HepG2 (cell line): ENCODE measurements at regions not wholly inside any gene's neighbourhood (a gene's known extent, or its start where the extent isn't known, plus 50 kb on each side); places are given as distances from the start of the nearest gene placed in this dataset.

Experiments used
- ATAC-seq: fragments of 200-7000 bp; cut with Tn5 transposase; 3 replicates; pipeline ENCODE4 v1.9.1; 2020; ENCODE audit warnings: mild to moderate bottlenecking, moderate library complexity
- BruUV-seq: library from RNA; stranded (reverse); fragments of 400-500 nt; replicated peaks from 2 replicates; lab custom pipeline; 2021; lab: Mats Ljungman, UMichigan
- CTCF ChIA-PET: fragments of 300-600 bp; formaldehyde crosslinking; extraction: SDS; loops from one replicate; lab custom pipeline; 2021; ENCODE audit warnings: low total read pairs, inconsistent platforms, low intra/inter-chr PET ratio; lab: Yijun Ruan, JAX
- POLR2A ChIA-PET: fragments of 350-600 bp; sonication (Branson Sonifier 250); formaldehyde crosslinking; loops from one replicate; lab custom pipeline; 2020; ENCODE audit warnings: antibody characterized with exemption, inconsistent platforms; lab: Yijun Ruan, JAX
- DNase-seq: peaks from one replicate; pipeline ENCODE4 v3.0.0-alpha.2; 2015; ENCODE audit warnings: low spot score
- FAIRE-seq: peaks from 3 replicates; lab custom pipeline; 2011; peaks lifted over from hg19 to GRCh38; lab: Jason Lieb, UNC
- H2AFZ ChIP-seq: one replicate; pipeline ENCODE4 v1.6.1; 2011; ENCODE audit warnings: low read length, inconsistent platforms
- H3K27ac ChIP-seq: fragments of 300-600 bp; 3 replicates; pipeline ENCODE4 v1.8.0; 2011; ENCODE audit warnings: mixed run types, mild to moderate bottlenecking, mixed read lengths, low read length, inconsistent platforms; ENCODE audit not compliant: insufficient read depth; ENCODE audit errors: extremely low read length
- H3K27me3 ChIP-seq, 2 experiments: fragments of 200-600 bp in 1 of 2; 2 replicates in 1 of 2; 3 replicates in 1 of 2; pipeline versions ENCODE4 v1.6.0 to v1.8.0; 2011; ENCODE audit warnings: low read length in 2 of 2, mild to moderate bottlenecking in 2 of 2, moderate library complexity in 2 of 2, inconsistent platforms in 1 of 2; ENCODE audit not compliant: insufficient read depth in 2 of 2, control insufficient read depth in 1 of 2
- H3K36me3 ChIP-seq, 2 experiments: fragments of 200-600 bp in 1 of 2; replicated peaks in 1 of 2; 2 replicates in 1 of 2; 3 replicates in 1 of 2; pipeline versions ENCODE4 v1.5.1 to v1.8.0; 2011; ENCODE audit warnings: low read length in 2 of 2, inconsistent platforms in 1 of 2; ENCODE audit not compliant: insufficient read depth in 2 of 2, control insufficient read depth in 1 of 2
- H3K4me1 ChIP-seq: 2 replicates; pipeline ENCODE4 v1.5.1; 2012; ENCODE audit warnings: low read length, inconsistent platforms; ENCODE audit not compliant: insufficient read depth
- H3K4me2 ChIP-seq: 2 replicates; pipeline ENCODE4 v1.6.0; 2011; ENCODE audit warnings: low read depth, low read length, inconsistent platforms
- H3K4me3 ChIP-seq, 3 experiments: fragments of 200-600 bp in 1 of 3; sonication (generic), shearing (Covaris generic) in 1 of 3; replicated peaks in 1 of 3; 2 replicates each; pipeline ENCODE4 v1.5.1; 2011 to 2016; ENCODE audit warnings: low read length in 3 of 3, inconsistent platforms in 2 of 3, low read depth in 2 of 3, mild to moderate bottlenecking in 2 of 3, control low read depth in 1 of 3, mixed read lengths in 1 of 3; ENCODE audit not compliant: insufficient read depth in 1 of 3
- H3K79me2 ChIP-seq: one replicate; pipeline ENCODE4 v1.6.1; 2011; ENCODE audit warnings: low read length, inconsistent platforms; ENCODE audit not compliant: insufficient read depth
- H3K9ac ChIP-seq: 2 replicates; pipeline ENCODE4 v1.6.0; 2011; ENCODE audit warnings: mild to moderate bottlenecking, low read depth, low read length, inconsistent platforms; ENCODE audit not compliant: insufficient read depth
- H3K9me3 ChIP-seq: 2 replicates; pipeline ENCODE4 v1.5.1; 2012; ENCODE audit warnings: mild to moderate bottlenecking, low read length
- H4K20me1 ChIP-seq: 2 replicates; pipeline ENCODE4 v1.6.0; 2011; ENCODE audit warnings: inconsistent platforms, mild to moderate bottlenecking, low read length, moderate library complexity; ENCODE audit not compliant: insufficient read depth
- JDP2 ChIP-seq: sonication (generic); formaldehyde crosslinking; IDR thresholded peaks from 2 replicates; pipeline ENCODE4 v1.8.1; 2022; ENCODE audit warnings: missing genetic modification reagents, borderline replicate concordance
- NR2F6 ChIP-seq, 2 experiments: IDR thresholded peaks; 2 replicates each; pipeline ENCODE4 v1.6.1; 2016; ENCODE audit warnings: antibody characterized with exemption in 1 of 2, mild to moderate bottlenecking in 1 of 2
- PAX8 ChIP-seq: sonication (generic); formaldehyde crosslinking; IDR thresholded peaks from 2 replicates; pipeline ENCODE4 v1.8.0; 2022; ENCODE audit warnings: mild to moderate bottlenecking, missing genetic modification reagents, borderline replicate concordance
- PREB ChIP-seq: sonication (generic); formaldehyde crosslinking; IDR thresholded peaks from 2 replicates; pipeline ENCODE4 v1.4.0; 2020; ENCODE audit warnings: missing genetic modification reagents
- ZFP90 ChIP-seq: sonication (generic); formaldehyde crosslinking; IDR thresholded peaks from 2 replicates; pipeline ENCODE4 v1.8.0; 2022; ENCODE audit warnings: missing genetic modification reagents, mild to moderate bottlenecking, inconsistent platforms, borderline replicate concordance
- ZNF232 ChIP-seq: sonication (generic); formaldehyde crosslinking; IDR thresholded peaks from 2 replicates; pipeline ENCODE4 v1.4.0; 2020; ENCODE audit warnings: missing genetic modification reagents, borderline replicate concordance
- ZNF503 ChIP-seq: sonication (generic); formaldehyde crosslinking; IDR thresholded peaks from 2 replicates; pipeline ENCODE4 v1.4.0; 2020; ENCODE audit warnings: missing genetic modification reagents
- ZNF646 ChIP-seq: sonication (generic); formaldehyde crosslinking; IDR thresholded peaks from 2 replicates; pipeline ENCODE4 v1.9.0; 2021; ENCODE audit warnings: mild to moderate bottlenecking, missing genetic modification reagents
- ZNF75D ChIP-seq: sonication (generic); formaldehyde crosslinking; IDR thresholded peaks from 2 replicates; pipeline ENCODE4 v1.8.1; 2023; ENCODE audit warnings: missing genetic modification reagents, mild to moderate bottlenecking, borderline replicate concordance
- ZNF776 ChIP-seq: sonication (generic); formaldehyde crosslinking; IDR thresholded peaks from 2 replicates; pipeline ENCODE4 v1.4.0; 2020; ENCODE audit warnings: mild to moderate bottlenecking, missing genetic modification reagents
- WGBS: methylation state at CpG from one replicate; pipeline ENCODE4 v1.1.6; 2017; ENCODE audit warnings: low lambda C conversion rate; 5-methylcytosine and 5-hydroxymethylcytosine counted together
- in situ Hi-C: cut with HindIII; loops from 2 replicates; pipeline ENCODE4 v1.10.0; 2017; ENCODE audit warnings: low pct_unique_long_range_greater_than_20kb; ENCODE audit not compliant: extremely low pct_ligation_motif_present
- intact Hi-C: fragments of 100-400 bp; cut with micrococcal nuclease; formaldehyde crosslinking; loops from one replicate; pipeline ENCODE4 v1.10.0; 2022; ENCODE audit not compliant: unreplicated experiment
- TF ChIP-seq, protein P1 (sequence below): sonication (generic); formaldehyde crosslinking; IDR thresholded peaks from 2 replicates; pipeline ENCODE4 v1.5.0; 2020; ENCODE audit warnings: missing genetic modification reagents
- TF ChIP-seq, protein P2 (sequence below): IDR thresholded peaks from 2 replicates; pipeline ENCODE4 v1.6.1; 2012; ENCODE audit warnings: low read depth, low read length, improper control_type of control experiment

- Histone ChIP-seq H3K27me3 (peaks cover 5 to 50% of the 10 kb centered on the region in 2 experiments), H4K20me1 (no peaks in the 10 kb centered on the region), H3K27ac (no peak overlapping the region), H3K9me3 (no peaks in the 10 kb centered on the region), H3K4me1 (no peaks in the 10 kb centered on the region), H3K4me2 (no peak overlapping the region), H3K79me2 (no peaks in the 10 kb centered on the region), H3K9ac (no peak overlapping the region), H2AFZ (no peak overlapping the region), H3K36me3 (no peaks in the 10 kb centered on the region), H3K4me3 (no peak overlapping the region)
- BruUV-seq = no TSS peak
- POLR2A ChIA-PET = no interaction called here
- WGBS = 1% methylated on average over 5 of the region's 5 CpGs
- FAIRE-seq = no peak
- intact Hi-C loops = no loop called here
- ATAC-seq = no peak
- in situ Hi-C loops = no loop called here
- no peak for DNase-seq
- CTCF ChIA-PET = no interaction called here
- TF ChIP-seq, protein P1, sequence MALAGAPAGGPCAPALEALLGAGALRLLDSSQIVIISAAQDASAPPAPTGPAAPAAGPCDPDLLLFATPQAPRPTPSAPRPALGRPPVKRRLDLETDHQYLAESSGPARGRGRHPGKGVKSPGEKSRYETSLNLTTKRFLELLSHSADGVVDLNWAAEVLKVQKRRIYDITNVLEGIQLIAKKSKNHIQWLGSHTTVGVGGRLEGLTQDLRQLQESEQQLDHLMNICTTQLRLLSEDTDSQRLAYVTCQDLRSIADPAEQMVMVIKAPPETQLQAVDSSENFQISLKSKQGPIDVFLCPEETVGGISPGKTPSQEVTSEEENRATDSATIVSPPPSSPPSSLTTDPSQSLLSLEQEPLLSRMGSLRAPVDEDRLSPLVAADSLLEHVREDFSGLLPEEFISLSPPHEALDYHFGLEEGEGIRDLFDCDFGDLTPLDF (CRISPR knock-in tag) = no peak
- TF ChIP-seq, protein P2, sequence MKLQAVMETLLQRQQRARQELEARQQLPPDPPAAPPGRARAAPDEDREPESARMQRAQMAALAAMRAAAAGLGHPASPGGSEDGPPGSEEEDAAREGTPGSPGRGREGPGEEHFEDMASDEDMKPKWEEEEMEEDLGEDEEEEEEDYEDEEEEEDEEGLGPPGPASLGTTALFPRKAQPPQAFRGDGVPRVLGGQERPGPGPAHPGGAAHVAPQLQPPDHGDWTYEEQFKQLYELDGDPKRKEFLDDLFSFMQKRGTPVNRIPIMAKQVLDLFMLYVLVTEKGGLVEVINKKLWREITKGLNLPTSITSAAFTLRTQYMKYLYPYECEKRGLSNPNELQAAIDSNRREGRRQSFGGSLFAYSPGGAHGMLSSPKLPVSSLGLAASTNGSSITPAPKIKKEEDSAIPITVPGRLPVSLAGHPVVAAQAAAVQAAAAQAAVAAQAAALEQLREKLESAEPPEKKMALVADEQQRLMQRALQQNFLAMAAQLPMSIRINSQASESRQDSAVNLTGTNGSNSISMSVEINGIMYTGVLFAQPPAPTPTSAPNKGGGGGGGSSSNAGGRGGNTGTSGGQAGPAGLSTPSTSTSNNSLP = no peak
- TF ChIP-seq ZNF503 (CRISPR knock-in tag) (no peak), ZNF75D (CRISPR knock-in tag) (no peak), PAX8 (CRISPR knock-in tag) (no peak), ZNF646 (CRISPR knock-in tag) (no peak), JDP2 (CRISPR knock-in tag) (no peak), ZNF776 (CRISPR knock-in tag) (no peak), ZFP90 (CRISPR knock-in tag) (no peak), NR2F6 (IDR thresholded peaks at IDR 0.05) (no peak), NR2F6 (CRISPR knock-in tag; IDR thresholded peaks at IDR 0.05) (no peak), PREB (no peak), ZNF232 (CRISPR knock-in tag) (no peak)
Observed at GRCh38 chr22:44601725-44602124, 100.3 kb upstream of the PRR5 start.
